GM12878 (cell line): ENCODE measurements at regions not wholly inside any gene's neighbourhood (a gene's known extent, or its start where the extent isn't known, plus 50 kb on each side); places are given as distances from the start of the nearest gene placed in this dataset.

Experiments
- ATAC-seq: fragments of 200-7000 bp; cut with Tn5 transposase; 3 replicates; pipeline ENCODE4 v1.9.1; 2020; ENCODE audit warnings: mild to moderate bottlenecking, moderate library complexity
- BruUV-seq: library from RNA; stranded (reverse); fragments of 400-500 nt; replicated peaks from 2 replicates; lab custom pipeline; 2021; lab: Mats Ljungman, UMichigan
- CTCF ChIA-PET: fragments of 300-600 bp; sonication (Branson Sonifier 250); formaldehyde crosslinking; extraction: SDS; loops from one replicate; lab custom pipeline; 2021; ENCODE audit warnings: inconsistent platforms; lab: Yijun Ruan, JAX
- POLR2A ChIA-PET: fragments of 350-600 bp; formaldehyde crosslinking; extraction: SDS; loops from one replicate; lab custom pipeline; 2021; ENCODE audit warnings: inconsistent platforms; lab: Charles Lee
- RAD21 ChIA-PET: fragments of 300-600 bp; sonication (Branson Sonifier 250); formaldehyde crosslinking; loops from one replicate; lab custom pipeline; 2023; ENCODE audit warnings: antibody characterized with exemption; ENCODE audit not compliant: unreplicated experiment; lab: Charles Lee
- SMC1A ChIA-PET: fragments of 300-600 bp; sonication (Branson Sonifier 250); formaldehyde crosslinking; loops from one replicate; lab custom pipeline; 2023; ENCODE audit not compliant: unreplicated experiment, uncharacterized antibody; lab: Charles Lee
- DNase-seq: peaks from one replicate; pipeline ENCODE4 v3.0.0-alpha.2; 2011; ENCODE audit warnings: low read depth, low spot score
- FAIRE-seq: peaks from 3 replicates; lab custom pipeline; 2011; peaks lifted over from hg19 to GRCh38; lab: Jason Lieb, UNC
- H2AFZ ChIP-seq: 2 replicates; pipeline ENCODE4 v1.6.0; 2011; ENCODE audit warnings: low read depth, low read length, control low read depth; ENCODE audit not compliant: control insufficient read depth
- H3K27ac ChIP-seq: 2 replicates; pipeline ENCODE4 v1.5.1; 2011; ENCODE audit warnings: control low read depth; ENCODE audit not compliant: control insufficient read depth, insufficient read depth
- H3K27me3 ChIP-seq, 2 experiments: replicated peaks in 1 of 2; 2 replicates each; pipeline versions ENCODE4 v1.6.0 to v1.6.1; 2011; ENCODE audit warnings: low read length in 1 of 2; ENCODE audit not compliant: control insufficient read depth in 2 of 2, insufficient read depth in 2 of 2
- H3K36me3 ChIP-seq, 2 experiments: 2 replicates each; pipeline ENCODE4 v1.5.1; 2011; ENCODE audit warnings: low read length in 1 of 2; ENCODE audit not compliant: control insufficient read depth in 2 of 2, insufficient read depth in 2 of 2
- H3K4me1 ChIP-seq: 2 replicates; pipeline ENCODE4 v1.6.1; 2011; ENCODE audit warnings: mild to moderate bottlenecking, low read length, moderate library complexity, mixed read lengths; ENCODE audit not compliant: control insufficient read depth, insufficient read depth
- H3K4me2 ChIP-seq: 2 replicates; pipeline ENCODE4 v1.6.0; 2011; ENCODE audit warnings: control low read depth; ENCODE audit not compliant: control insufficient read depth, insufficient read depth
- H3K4me3 ChIP-seq: fragments of 200-600 bp; sonication (generic); 2 replicates; pipeline ENCODE4 v1.5.1; 2016
- H3K79me2 ChIP-seq: 2 replicates; pipeline ENCODE4 v1.6.0; 2011; ENCODE audit warnings: low read length; ENCODE audit not compliant: control insufficient read depth, insufficient read depth
- H3K9ac ChIP-seq: 2 replicates; pipeline ENCODE4 v1.8.0; 2011; ENCODE audit warnings: low read length, control low read depth, mixed read lengths; ENCODE audit not compliant: control insufficient read depth, insufficient read depth
- H3K9me3 ChIP-seq: replicated peaks from 3 replicates; pipeline ENCODE4 v1.5.1; 2011; ENCODE audit warnings: mild to moderate bottlenecking, low read length; ENCODE audit not compliant: control insufficient read depth, insufficient read depth
- H4K20me1 ChIP-seq: 2 replicates; pipeline ENCODE4 v1.6.0; 2011; ENCODE audit not compliant: control insufficient read depth, insufficient read depth
- CEBPB ChIP-seq, 2 experiments: fragments of 150-350 bp in 1 of 2; IDR thresholded peaks; 2 replicates each; pipeline ENCODE4 v1.6.1; 2012 to 2014; ENCODE audit warnings: low read depth in 2 of 2, low read length in 2 of 2, borderline replicate concordance in 1 of 2, inconsistent platforms in 1 of 2
- CHD1 ChIP-seq: IDR thresholded peaks from 2 replicates; pipeline ENCODE4 v1.6.1; 2012; ENCODE audit warnings: low read depth, low read length, improper control_type of control experiment
- DPF2 ChIP-seq: fragments of 450-650 bp; IDR thresholded peaks from 2 replicates; pipeline ENCODE4 v1.6.1; 2017; ENCODE audit warnings: mild to moderate bottlenecking
- GABPA ChIP-seq: IDR thresholded peaks from 2 replicates; pipeline ENCODE4 v1.6.1; 2014; ENCODE audit warnings: antibody characterized with exemption, low read depth, mild to moderate bottlenecking, inconsistent platforms
- HCFC1 ChIP-seq: fragments of 150-350 bp; IDR thresholded peaks from 2 replicates; pipeline ENCODE4 v1.6.1; 2014; ENCODE audit warnings: low read length
- IKZF2 ChIP-seq, 2 experiments: fragments of 450-650 bp; IDR thresholded peaks; 2 replicates each; pipeline ENCODE4 v1.6.1; 2017; ENCODE audit warnings: mild to moderate bottlenecking in 2 of 2, moderate library complexity in 2 of 2
- MTA3 ChIP-seq: IDR thresholded peaks from 2 replicates; pipeline ENCODE4 v1.6.1; 2012; ENCODE audit warnings: low read length, inconsistent platforms, borderline replicate concordance
- NR2C1 ChIP-seq: fragments of 450-650 bp; IDR thresholded peaks from 2 replicates; pipeline ENCODE4 v1.6.1; 2017; ENCODE audit warnings: antibody characterized with exemption, mild to moderate bottlenecking, moderate library complexity
- RAD51 ChIP-seq: fragments of 450-650 bp; IDR thresholded peaks from 2 replicates; pipeline ENCODE4 v1.6.1; 2016; ENCODE audit warnings: moderate library complexity, mild to moderate bottlenecking, inconsistent platforms
- RB1 ChIP-seq: fragments of 450-650 bp; formaldehyde crosslinking; IDR thresholded peaks from 2 replicates; pipeline ENCODE4 v1.6.1; 2017; ENCODE audit warnings: mild to moderate bottlenecking, borderline replicate concordance
- RCOR1 ChIP-seq: conservative IDR thresholded peaks from 2 replicates; pipeline ENCODE4 v1.6.1; 2012; ENCODE audit warnings: low read depth, low read length, improper control_type of control experiment
- TCF3 ChIP-seq: IDR thresholded peaks from 2 replicates; pipeline ENCODE4 v1.6.1; 2012; ENCODE audit warnings: low read depth, mild to moderate bottlenecking, low read length, borderline replicate concordance; ENCODE audit not compliant: insufficient read depth
- ZBED1 ChIP-seq: IDR thresholded peaks from 2 replicates; pipeline ENCODE4 v1.6.1; 2016; ENCODE audit warnings: borderline replicate concordance
- ZNF217 ChIP-seq: fragments of 450-650 bp; IDR thresholded peaks from 2 replicates; pipeline ENCODE4 v1.6.1; 2017; ENCODE audit warnings: antibody characterized with exemption, mild to moderate bottlenecking
- WGBS: methylation state at CpG from one replicate; pipeline ENCODE4 v1.1.6; 2016; ENCODE audit warnings: low lambda C conversion rate; ENCODE audit not compliant: insufficient replicate concordance, insufficient coverage; ENCODE audit errors: missing lambda C conversion rate; 5-methylcytosine and 5-hydroxymethylcytosine counted together
- in situ Hi-C: fragments of 300-500 bp; cut with MboI; formaldehyde crosslinking; loops from 9 replicates; pipeline ENCODE4 v1.14.3; 2018; ENCODE audit warnings: mixed read lengths
- intact Hi-C: fragments of 100-400 bp; cut with micrococcal nuclease; formaldehyde crosslinking; loops from one replicate; pipeline ENCODE4 v1.14.2; 2022; ENCODE audit not compliant: unreplicated experiment
- TF ChIP-seq, protein P1 (sequence below): IDR thresholded peaks from 2 replicates; pipeline ENCODE4 v1.6.1; 2012; ENCODE audit warnings: improper control_type of control experiment, low read depth, low read length; ENCODE audit not compliant: insufficient replicate concordance

DNA sequence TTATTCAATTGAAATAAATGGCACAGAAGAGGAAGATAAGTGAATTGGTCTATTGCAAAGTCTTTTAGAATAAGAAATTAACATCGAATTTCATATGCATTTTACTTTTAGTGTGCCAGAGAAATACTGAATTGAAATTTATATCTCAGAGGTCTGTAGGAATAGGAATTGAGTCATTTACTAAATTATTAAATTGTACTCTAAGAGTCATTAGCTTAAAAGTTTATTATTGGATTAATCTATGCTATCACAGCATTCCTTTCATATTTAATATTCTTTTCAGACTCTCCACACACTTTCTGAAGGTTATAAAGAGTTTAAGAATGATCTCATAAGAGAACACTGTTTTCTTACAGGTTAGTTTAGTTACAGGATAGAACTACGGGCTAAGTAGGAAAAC is 2711.5 kb downstream of the ARAP2 start:
- intact Hi-C loops (no loop called here), in situ Hi-C loops (no loop called here)
- no peak for ATAC-seq
- H3K4me1 ChIP-seq, result no peaks in the 10 kb centered on the region
- POLR2A ChIA-PET, result no interaction called here
- no peak for DNase-seq
- H2AFZ ChIP-seq, result no peak overlapping the region
- H3K27me3 ChIP-seq, result no peaks in the 10 kb centered on the region
- no peak overlapping the region for H3K4me3 ChIP-seq
- no peaks in the 10 kb centered on the region for H3K9me3 ChIP-seq
- WGBS, result 0% methylated on average over 2 of the region's 2 CpGs
- no peaks in the 10 kb centered on the region for H4K20me1 ChIP-seq
- no TSS peak for BruUV-seq
- H3K79me2 ChIP-seq, result no peaks in the 10 kb centered on the region
- H3K27ac ChIP-seq, result no peak overlapping the region
- H3K9ac ChIP-seq, result no peak overlapping the region
- H3K4me2 ChIP-seq, result no peak overlapping the region
- no peak for TF ChIP-seq ZNF217
- no peak for TF ChIP-seq RCOR1
- TF ChIP-seq IKZF2 (IDR thresholded peaks at IDR 0.05), result no peak
- TF ChIP-seq, protein P1, sequence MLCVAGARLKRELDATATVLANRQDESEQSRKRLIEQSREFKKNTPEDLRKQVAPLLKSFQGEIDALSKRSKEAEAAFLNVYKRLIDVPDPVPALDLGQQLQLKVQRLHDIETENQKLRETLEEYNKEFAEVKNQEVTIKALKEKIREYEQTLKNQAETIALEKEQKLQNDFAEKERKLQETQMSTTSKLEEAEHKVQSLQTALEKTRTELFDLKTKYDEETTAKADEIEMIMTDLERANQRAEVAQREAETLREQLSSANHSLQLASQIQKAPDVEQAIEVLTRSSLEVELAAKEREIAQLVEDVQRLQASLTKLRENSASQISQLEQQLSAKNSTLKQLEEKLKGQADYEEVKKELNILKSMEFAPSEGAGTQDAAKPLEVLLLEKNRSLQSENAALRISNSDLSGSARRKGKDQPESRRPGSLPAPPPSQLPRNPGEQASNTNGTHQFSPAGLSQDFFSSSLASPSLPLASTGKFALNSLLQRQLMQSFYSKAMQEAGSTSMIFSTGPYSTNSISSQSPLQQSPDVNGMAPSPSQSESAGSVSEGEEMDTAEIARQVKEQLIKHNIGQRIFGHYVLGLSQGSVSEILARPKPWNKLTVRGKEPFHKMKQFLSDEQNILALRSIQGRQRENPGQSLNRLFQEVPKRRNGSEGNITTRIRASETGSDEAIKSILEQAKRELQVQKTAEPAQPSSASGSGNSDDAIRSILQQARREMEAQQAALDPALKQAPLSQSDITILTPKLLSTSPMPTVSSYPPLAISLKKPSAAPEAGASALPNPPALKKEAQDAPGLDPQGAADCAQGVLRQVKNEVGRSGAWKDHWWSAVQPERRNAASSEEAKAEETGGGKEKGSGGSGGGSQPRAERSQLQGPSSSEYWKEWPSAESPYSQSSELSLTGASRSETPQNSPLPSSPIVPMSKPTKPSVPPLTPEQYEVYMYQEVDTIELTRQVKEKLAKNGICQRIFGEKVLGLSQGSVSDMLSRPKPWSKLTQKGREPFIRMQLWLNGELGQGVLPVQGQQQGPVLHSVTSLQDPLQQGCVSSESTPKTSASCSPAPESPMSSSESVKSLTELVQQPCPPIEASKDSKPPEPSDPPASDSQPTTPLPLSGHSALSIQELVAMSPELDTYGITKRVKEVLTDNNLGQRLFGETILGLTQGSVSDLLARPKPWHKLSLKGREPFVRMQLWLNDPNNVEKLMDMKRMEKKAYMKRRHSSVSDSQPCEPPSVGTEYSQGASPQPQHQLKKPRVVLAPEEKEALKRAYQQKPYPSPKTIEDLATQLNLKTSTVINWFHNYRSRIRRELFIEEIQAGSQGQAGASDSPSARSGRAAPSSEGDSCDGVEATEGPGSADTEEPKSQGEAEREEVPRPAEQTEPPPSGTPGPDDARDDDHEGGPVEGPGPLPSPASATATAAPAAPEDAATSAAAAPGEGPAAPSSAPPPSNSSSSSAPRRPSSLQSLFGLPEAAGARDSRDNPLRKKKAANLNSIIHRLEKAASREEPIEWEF, result no peak
- TF ChIP-seq TCF3, result no peak
- TF ChIP-seq RB1, result no peak
- TF ChIP-seq ZBED1, result no peak
- TF ChIP-seq RAD51, result no peak
- no peak for TF ChIP-seq NR2C1
- no peak for TF ChIP-seq DPF2
- no peak for TF ChIP-seq CEBPB (IDR thresholded peaks at IDR 0.05; ENCODE audit: borderline replicate concordance in 1 of 2, low read depth in 2 of 2, low read length in 2 of 2)
- no peak for TF ChIP-seq HCFC1
- no peak for TF ChIP-seq CHD1
- no peak for TF ChIP-seq MTA3
- no peak for TF ChIP-seq GABPA
- TF ChIP-seq, all 136 proteins: peak for 0
- ChIA-PET SMC1A (interaction anchor here (1.7 kb wide), 1 partner anchor 11 kb away, joined by 4 read pairs; no protein-coding TSS in a partner anchor), RAD21 (no interaction called here), CTCF (no interaction called here)
- no peaks in the 10 kb centered on the region for H3K36me3 ChIP-seq
- no peak for FAIRE-seq
